ENCODE measurements at regions not wholly inside any gene's neighbourhood (a gene's known extent, or its start where the extent isn't known, plus 50 kb on each side); places are given as distances from the start of the nearest gene placed in this dataset.

- Mint-ChIP-seq H3K36me3 (ENCODE audit: insufficient read depth, unreplicated experiment) (no peaks in the 10 kb centered on the region), H3K4me3 (ENCODE audit: unreplicated experiment) (no peak overlapping the region), H3K9me3 (ENCODE audit: unreplicated experiment) (no peaks in the 10 kb centered on the region), H3K27ac (ENCODE audit: unreplicated experiment) (no peak overlapping the region), H3K4me1 (ENCODE audit: low read depth, unreplicated experiment) (no peaks in the 10 kb centered on the region), H3K27me3 (ENCODE audit: insufficient read depth, unreplicated experiment) (peaks cover 8% of the 10 kb centered on the region)
- DNase-seq, result no peak
- Histone ChIP-seq H3K4me3 (ENCODE audit: low read depth, low read length) (no peak overlapping the region), H3K27me3 (replicated peaks; ENCODE audit: control insufficient read depth, insufficient read depth, low read length) (no peaks in the 10 kb centered on the region; the same call in 1 of the 2 replicates), H3K4me1 (no peaks in the 10 kb centered on the region), H3K36me3 (ENCODE audit: control insufficient read depth, insufficient read depth, low read length) (no peaks in the 10 kb centered on the region), H3K9me3 (no peaks in the 10 kb centered on the region)
- BruUV-seq (replicated peaks), result no TSS peak
- no peak for TF ChIP-seq CTCF (IDR thresholded peaks at IDR 0.05; ENCODE audit: insufficient read depth in 1 of 2, low read depth in 1 of 2, low read length in 1 of 2, severe bottlenecking in 1 of 2, unreplicated experiment in 1 of 2)
- CTCF ChIA-PET, result no interaction called here
- POLR2A ChIA-PET, result no interaction called here
- intact Hi-C loops (cut with micrococcal nuclease; ENCODE audit: unreplicated experiment), result no loop called here
Measured at GRCh38 chr2:107069890-107070289, 183.9 kb upstream of the ST6GAL2 start.

- Mint-ChIP-seq H3K27me3 (ENCODE audit: insufficient read depth, unreplicated experiment) (peaks cover 8% of the 10 kb centered on the region), H3K4me1 (ENCODE audit: low read depth, unreplicated experiment) (no peaks in the 10 kb centered on the region), H3K36me3 (ENCODE audit: insufficient read depth, unreplicated experiment) (no peaks in the 10 kb centered on the region), H3K4me3 (ENCODE audit: unreplicated experiment) (no peak overlapping the region), H3K9me3 (ENCODE audit: unreplicated experiment) (no peaks in the 10 kb centered on the region), H3K27ac (ENCODE audit: unreplicated experiment) (no peak overlapping the region)
- ChIA-PET POLR2A (no interaction called here), CTCF (no interaction called here)
- H3K27me3 ChIP-seq (replicated peaks; ENCODE audit: control insufficient read depth, insufficient read depth, low read length), result no peaks in the 10 kb centered on the region; the same call in 1 of the 2 replicates
- no peaks in the 10 kb centered on the region for H3K36me3 ChIP-seq (ENCODE audit: control insufficient read depth, insufficient read depth, low read length)
- no peaks in the 10 kb centered on the region for H3K9me3 ChIP-seq
- no peak for DNase-seq
- intact Hi-C loops (cut with micrococcal nuclease; ENCODE audit: unreplicated experiment), result no loop called here
- no peak for TF ChIP-seq CTCF (IDR thresholded peaks at IDR 0.05; ENCODE audit: insufficient read depth in 1 of 2, low read depth in 1 of 2, low read length in 1 of 2, severe bottlenecking in 1 of 2, unreplicated experiment in 1 of 2)
- no peaks in the 10 kb centered on the region for H3K4me1 ChIP-seq
- H3K4me3 ChIP-seq (ENCODE audit: low read depth, low read length), result no peak overlapping the region
- no TSS peak for BruUV-seq (replicated peaks)
Measured at GRCh38 chr2:107072150-107072940, 186.4 kb upstream of the ST6GAL2 start.

GRCh38 chr2:107078584-107078983, 192.6 kb upstream of the ST6GAL2 start:
- BruUV-seq (replicated peaks), result no TSS peak
- no peak overlapping the region for H3K27ac Mint-ChIP-seq (ENCODE audit: unreplicated experiment)
- H3K27me3 Mint-ChIP-seq (ENCODE audit: insufficient read depth, unreplicated experiment), result no peaks in the 10 kb centered on the region
- no peaks in the 10 kb centered on the region for H3K36me3 Mint-ChIP-seq (ENCODE audit: insufficient read depth, unreplicated experiment)
- H3K9me3 Mint-ChIP-seq (ENCODE audit: unreplicated experiment), result no peaks in the 10 kb centered on the region
- no peaks in the 10 kb centered on the region for H3K4me1 Mint-ChIP-seq (ENCODE audit: low read depth, unreplicated experiment)
- Histone ChIP-seq H3K4me1 (no peaks in the 10 kb centered on the region), H3K9me3 (no peaks in the 10 kb centered on the region), H3K27me3 (replicated peaks; ENCODE audit: control insufficient read depth, insufficient read depth, low read length) (no peaks in the 10 kb centered on the region; the same call in 1 of the 2 replicates), H3K4me3 (ENCODE audit: low read depth, low read length) (no peak overlapping the region), H3K36me3 (ENCODE audit: control insufficient read depth, insufficient read depth, low read length) (no peaks in the 10 kb centered on the region)
- CTCF ChIA-PET, result no interaction called here
- H3K4me3 Mint-ChIP-seq (ENCODE audit: unreplicated experiment), result no peak overlapping the region
- intact Hi-C loops (cut with micrococcal nuclease; ENCODE audit: unreplicated experiment), result no loop called here
- DNase-seq, result no peak
- POLR2A ChIA-PET, result no interaction called here
- no peak for TF ChIP-seq CTCF (IDR thresholded peaks at IDR 0.05; ENCODE audit: insufficient read depth in 1 of 2, low read depth in 1 of 2, low read length in 1 of 2, severe bottlenecking in 1 of 2, unreplicated experiment in 1 of 2)
